ENCODE measurements at regions not wholly inside any gene's neighbourhood (a gene's known extent, or its start where the extent isn't known, plus 50 kb on each side); places are given as distances from the start of the nearest gene placed in this dataset.

GRCh38 chr18:44411262-44411905, 269.3 kb upstream of the SETBP1 start:
- no peak for ATAC-seq
- TF ChIP-seq CSDC2 (CRISPR knock-in tag; IDR thresholded peaks at IDR 0.05), result no peak
- TF ChIP-seq OSR1 (CRISPR knock-in tag; IDR thresholded peaks at IDR 0.05), result no peak
- TF ChIP-seq PATZ1 (CRISPR knock-in tag; IDR thresholded peaks at IDR 0.05; ENCODE audit: borderline replicate concordance), result no peak
- TF ChIP-seq CSRNP3 (CRISPR knock-in tag; IDR thresholded peaks at IDR 0.05), result no peak
- no peak for TF ChIP-seq ZNF565 (CRISPR knock-in tag; conservative IDR thresholded peaks at IDR 0.05; ENCODE audit: low read depth)
- no peak for TF ChIP-seq ARNTL (CRISPR knock-in tag; IDR thresholded peaks at IDR 0.05; ENCODE audit: borderline replicate concordance, low read depth)
- no peak for TF ChIP-seq ESRRG (CRISPR knock-in tag; IDR thresholded peaks at IDR 0.05)
- TF ChIP-seq TCF4 (CRISPR knock-in tag; IDR thresholded peaks at IDR 0.05; ENCODE audit: borderline replicate concordance), result no peak
- no peak for TF ChIP-seq RARB (CRISPR knock-in tag; IDR thresholded peaks at IDR 0.05)
- TF ChIP-seq PPARA (CRISPR knock-in tag; IDR thresholded peaks at IDR 0.05; ENCODE audit: borderline replicate concordance), result no peak
- no peak for TF ChIP-seq ZFP3 (CRISPR knock-in tag; IDR thresholded peaks at IDR 0.05)

GRCh38 chr18:44411976-44412375, 268.7 kb upstream of the SETBP1 start:
- TF ChIP-seq OSR1 (CRISPR knock-in tag; IDR thresholded peaks at IDR 0.05) (no peak), ZNF70 (CRISPR knock-in tag; IDR thresholded peaks at IDR 0.05) (no peak), TOX (CRISPR knock-in tag; IDR thresholded peaks at IDR 0.05; ENCODE audit: borderline replicate concordance) (no peak), POU6F1 (CRISPR knock-in tag; IDR thresholded peaks at IDR 0.05; ENCODE audit: borderline replicate concordance, low read depth) (no peak), CSDC2 (CRISPR knock-in tag; IDR thresholded peaks at IDR 0.05) (no peak), ZFP3 (CRISPR knock-in tag; IDR thresholded peaks at IDR 0.05) (no peak), GLIS3 (CRISPR knock-in tag; IDR thresholded peaks at IDR 0.05) (no peak)
- ATAC-seq, result no peak

- TF ChIP-seq TSHZ2 (CRISPR knock-in tag; IDR thresholded peaks at IDR 0.05) (no peak), RARB (CRISPR knock-in tag; IDR thresholded peaks at IDR 0.05) (no peak), ZC3H10 (CRISPR knock-in tag; IDR thresholded peaks at IDR 0.05) (no peak), ZNF565 (CRISPR knock-in tag; conservative IDR thresholded peaks at IDR 0.05; ENCODE audit: low read depth) (no peak), GLIS3 (CRISPR knock-in tag; IDR thresholded peaks at IDR 0.05) (no peak), ISL1 (CRISPR knock-in tag; IDR thresholded peaks at IDR 0.05) (no peak), ZNF70 (CRISPR knock-in tag; IDR thresholded peaks at IDR 0.05) (no peak), PATZ1 (CRISPR knock-in tag; IDR thresholded peaks at IDR 0.05; ENCODE audit: borderline replicate concordance) (no peak), CREB5 (CRISPR knock-in tag; IDR thresholded peaks at IDR 0.05; ENCODE audit: low read depth) (no peak), POU6F1 (CRISPR knock-in tag; IDR thresholded peaks at IDR 0.05; ENCODE audit: borderline replicate concordance, low read depth) (no peak), ZFP30 (CRISPR knock-in tag; IDR thresholded peaks at IDR 0.05) (no peak)
- no peak for ATAC-seq
These were observed 256.7 kb upstream of the SETBP1 start for GRCh38 chr18:44423814-44424644.

Measured in SK-N-SH treated with all-trans-retinoic acid at 6 μM for 48 hours (cell line).